B cell (primary cell): ENCODE measurements at regions not wholly inside any gene's neighbourhood (a gene's known extent, or its start where the extent isn't known, plus 50 kb on each side); places are given as distances from the start of the nearest gene placed in this dataset.

ENCODE experiments used
- CTCF ChIP-seq: fragments of 200-600 bp; IDR thresholded peaks from one replicate; pipeline ENCODE4 v1.8.0; 2022; ENCODE audit warnings: antibody characterized with exemption, mild to moderate bottlenecking
- EZH2 ChIP-seq: IDR thresholded peaks from 2 replicates; pipeline ENCODE4 v1.6.1; 2012; ENCODE audit warnings: borderline replicate concordance, low read depth, mild to moderate bottlenecking, moderate library complexity, low read length; ENCODE audit not compliant: insufficient read depth, poor library complexity, severe bottlenecking

- TF ChIP-seq CTCF: no peak
- no peak for TF ChIP-seq EZH2
Measured at GRCh38 chr1:86238226-86238625, 81.7 kb upstream of the COL24A1 start.
